Body of pancreas (tissue), 4 donors: ENCODE measurements at regions not wholly inside any gene's neighbourhood (a gene's known extent, or its start where the extent isn't known, plus 50 kb on each side); places are given as distances from the start of the nearest gene placed in this dataset.

Source experiments
- POLR2A ChIP-seq, 3 donors: fragments of 450-650 bp; IDR thresholded peaks; one replicate each; pipeline ENCODE4 v1.6.1; 2016; ENCODE audit warnings: antibody characterized with exemption in 3 of 3, mild to moderate bottlenecking in 2 of 3
- TF ChIP-seq, protein P1 (sequence below), 7 experiments: fragments of 450-650 bp in 4 of 7; fragments of 200-600 bp in 3 of 7; sonication (generic) in 3 of 7; IDR thresholded peaks; one replicate each; pipeline ENCODE4 v1.5.1; 2016 to 2019; ENCODE audit warnings: antibody characterized with exemption in 7 of 7

- no peak for TF ChIP-seq POLR2A (IDR thresholded peaks at IDR 0.05)
- TF ChIP-seq, protein P1, sequence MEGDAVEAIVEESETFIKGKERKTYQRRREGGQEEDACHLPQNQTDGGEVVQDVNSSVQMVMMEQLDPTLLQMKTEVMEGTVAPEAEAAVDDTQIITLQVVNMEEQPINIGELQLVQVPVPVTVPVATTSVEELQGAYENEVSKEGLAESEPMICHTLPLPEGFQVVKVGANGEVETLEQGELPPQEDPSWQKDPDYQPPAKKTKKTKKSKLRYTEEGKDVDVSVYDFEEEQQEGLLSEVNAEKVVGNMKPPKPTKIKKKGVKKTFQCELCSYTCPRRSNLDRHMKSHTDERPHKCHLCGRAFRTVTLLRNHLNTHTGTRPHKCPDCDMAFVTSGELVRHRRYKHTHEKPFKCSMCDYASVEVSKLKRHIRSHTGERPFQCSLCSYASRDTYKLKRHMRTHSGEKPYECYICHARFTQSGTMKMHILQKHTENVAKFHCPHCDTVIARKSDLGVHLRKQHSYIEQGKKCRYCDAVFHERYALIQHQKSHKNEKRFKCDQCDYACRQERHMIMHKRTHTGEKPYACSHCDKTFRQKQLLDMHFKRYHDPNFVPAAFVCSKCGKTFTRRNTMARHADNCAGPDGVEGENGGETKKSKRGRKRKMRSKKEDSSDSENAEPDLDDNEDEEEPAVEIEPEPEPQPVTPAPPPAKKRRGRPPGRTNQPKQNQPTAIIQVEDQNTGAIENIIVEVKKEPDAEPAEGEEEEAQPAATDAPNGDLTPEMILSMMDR (IDR thresholded peaks at IDR 0.05), result no peak
Measured at GRCh38 chr2:8259841-8260178, 422.0 kb upstream of the ID2 start.
